Cardiac fibroblast (primary cell): ENCODE measurements at regions not wholly inside any gene's neighbourhood (a gene's known extent, or its start where the extent isn't known, plus 50 kb on each side); places are given as distances from the start of the nearest gene placed in this dataset.
"Not testable (repeated sequence)": the region's sequence is repeated elsewhere in the genome, so short reads cannot be mapped to it uniquely, and the experiment has no call there.

Experiments
- DNase-seq, 2 donors: peaks; one replicate each; pipeline versions ENCODE4 v3.0.0 to v3.0.0-alpha.2; 2010; ENCODE audit warnings: low read depth in 2 of 2
- H3K4me3 ChIP-seq, 2 donors: replicated peaks in 1 of 2; 1 replicate in 1 of 2; 2 replicates in 1 of 2; pipeline ENCODE4 v1.5.1; 2011; ENCODE audit warnings: low read depth in 2 of 2, low read length in 2 of 2, mild to moderate bottlenecking in 2 of 2, moderate library complexity in 1 of 2
- TF ChIP-seq, protein P1 (sequence below): IDR thresholded peaks from one replicate; pipeline ENCODE4 v1.5.1; 2011; ENCODE audit warnings: low read depth, mild to moderate bottlenecking, low read length, inconsistent platforms

- DNase-seq: no peak
- TF ChIP-seq, protein P1, sequence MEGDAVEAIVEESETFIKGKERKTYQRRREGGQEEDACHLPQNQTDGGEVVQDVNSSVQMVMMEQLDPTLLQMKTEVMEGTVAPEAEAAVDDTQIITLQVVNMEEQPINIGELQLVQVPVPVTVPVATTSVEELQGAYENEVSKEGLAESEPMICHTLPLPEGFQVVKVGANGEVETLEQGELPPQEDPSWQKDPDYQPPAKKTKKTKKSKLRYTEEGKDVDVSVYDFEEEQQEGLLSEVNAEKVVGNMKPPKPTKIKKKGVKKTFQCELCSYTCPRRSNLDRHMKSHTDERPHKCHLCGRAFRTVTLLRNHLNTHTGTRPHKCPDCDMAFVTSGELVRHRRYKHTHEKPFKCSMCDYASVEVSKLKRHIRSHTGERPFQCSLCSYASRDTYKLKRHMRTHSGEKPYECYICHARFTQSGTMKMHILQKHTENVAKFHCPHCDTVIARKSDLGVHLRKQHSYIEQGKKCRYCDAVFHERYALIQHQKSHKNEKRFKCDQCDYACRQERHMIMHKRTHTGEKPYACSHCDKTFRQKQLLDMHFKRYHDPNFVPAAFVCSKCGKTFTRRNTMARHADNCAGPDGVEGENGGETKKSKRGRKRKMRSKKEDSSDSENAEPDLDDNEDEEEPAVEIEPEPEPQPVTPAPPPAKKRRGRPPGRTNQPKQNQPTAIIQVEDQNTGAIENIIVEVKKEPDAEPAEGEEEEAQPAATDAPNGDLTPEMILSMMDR: no peak
- no peak overlapping the region for H3K4me3 ChIP-seq
These were observed 56.0 kb upstream of the ZNF195 start for GRCh38 chr11:3434976-3435375.

- DNase-seq, H3K4me3 ChIP-seq: not testable (repeated sequence)
These were observed 50.2 kb upstream of the ZNF195 start for GRCh38 chr11:3429191-3429590.
